Fibroblast of skin of right quadriceps (primary cell): ENCODE measurements at regions not wholly inside any gene's neighbourhood (a gene's known extent, or its start where the extent isn't known, plus 50 kb on each side); places are given as distances from the start of the nearest gene placed in this dataset.

ENCODE experiments used
- DNase-seq: peaks from one replicate; pipeline ENCODE4 v3.0.0-alpha.2; 2013

DNA sequence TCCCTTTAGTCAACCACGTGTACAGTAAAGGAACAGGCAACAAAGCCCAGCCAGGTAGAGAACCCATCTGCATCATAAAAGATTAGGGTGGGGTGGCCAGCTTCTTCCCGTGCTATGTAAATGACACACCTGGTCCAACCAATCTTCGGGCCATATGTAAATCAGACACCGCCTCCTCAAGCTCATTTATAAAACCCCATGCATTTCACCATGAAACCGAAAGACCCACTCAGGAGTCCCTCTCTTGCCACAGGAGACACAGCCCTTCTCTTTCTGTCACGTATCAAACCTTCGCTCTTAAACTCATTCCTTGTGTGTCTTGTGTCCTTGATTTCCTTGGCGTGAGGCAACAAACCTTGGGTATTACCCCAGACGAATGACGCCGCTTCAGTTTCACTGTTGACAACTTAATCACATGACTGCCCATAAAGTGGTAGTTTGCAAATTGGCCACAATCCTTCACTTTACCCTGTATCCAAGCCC, 59.8 kb upstream of the TBPL2 start:
- no peak for DNase-seq

DNA sequence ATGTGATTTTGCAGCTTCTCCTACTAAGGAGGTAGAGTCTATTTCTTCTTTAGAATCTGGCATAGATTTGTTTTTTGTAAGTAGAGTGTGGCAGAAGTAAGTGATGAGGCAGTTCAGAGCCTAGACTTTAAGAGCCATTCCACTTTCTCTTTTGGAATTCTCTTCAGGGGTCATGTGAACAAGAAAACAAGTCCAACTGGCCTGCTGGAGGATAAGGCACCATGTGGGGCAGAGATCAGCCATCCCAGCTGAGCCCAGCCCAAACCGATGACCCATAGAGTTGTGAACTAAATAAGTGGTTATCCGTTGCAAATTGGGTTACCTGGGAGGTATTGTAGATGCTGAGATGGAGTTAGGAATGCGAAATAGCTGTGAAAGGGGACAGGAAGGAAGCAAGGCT, 60.3 kb upstream of the TBPL2 start:
- DNase-seq = no peak

DNA sequence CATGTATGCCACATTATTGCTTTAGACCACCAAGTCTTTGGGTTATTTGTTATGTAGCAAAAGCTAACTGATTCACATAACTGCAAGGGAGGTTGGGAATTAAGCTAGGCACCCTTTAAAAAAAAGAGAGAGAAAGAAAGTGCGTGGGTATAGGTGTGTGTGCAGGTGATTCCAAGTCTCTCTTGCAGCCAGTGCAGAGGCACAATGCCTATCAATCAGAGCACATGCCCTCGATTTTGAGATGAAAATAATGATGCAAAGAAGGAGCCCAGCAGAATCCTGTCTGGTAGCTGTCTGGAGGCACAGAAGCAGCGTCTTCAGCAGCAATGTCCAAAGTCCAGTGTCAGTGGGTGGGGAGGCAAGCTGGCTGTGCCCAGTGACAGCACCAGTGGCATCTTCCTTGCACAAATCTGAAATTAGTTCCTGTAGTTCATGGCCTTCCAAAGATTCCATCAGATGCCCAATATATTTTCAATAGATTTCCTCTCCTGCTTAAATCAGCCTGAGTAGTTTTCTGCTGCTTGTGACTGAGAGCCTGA, 62.4 kb upstream of the TBPL2 start:
- DNase-seq = no peak

DNA sequence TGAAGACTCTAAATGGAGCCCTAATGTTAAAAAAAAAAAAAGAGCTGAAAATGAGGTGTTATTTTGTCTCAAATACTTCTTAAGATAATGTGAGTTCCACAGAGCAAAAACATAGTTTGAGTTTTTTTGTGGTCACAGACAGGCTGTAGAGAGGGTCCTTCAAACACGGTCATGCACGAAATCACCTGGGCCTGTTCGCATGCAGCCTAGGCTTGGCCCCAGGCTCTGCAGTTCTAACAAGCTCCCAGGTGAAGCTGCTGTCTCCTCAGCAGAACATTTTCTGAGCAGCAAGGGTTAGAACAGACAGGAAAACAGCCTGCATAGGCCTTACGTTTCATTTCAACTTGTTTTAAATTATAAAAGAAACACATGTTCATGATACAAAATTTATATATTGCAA, 65.4 kb upstream of the TBPL2 start:
- DNase-seq = no peak

DNA sequence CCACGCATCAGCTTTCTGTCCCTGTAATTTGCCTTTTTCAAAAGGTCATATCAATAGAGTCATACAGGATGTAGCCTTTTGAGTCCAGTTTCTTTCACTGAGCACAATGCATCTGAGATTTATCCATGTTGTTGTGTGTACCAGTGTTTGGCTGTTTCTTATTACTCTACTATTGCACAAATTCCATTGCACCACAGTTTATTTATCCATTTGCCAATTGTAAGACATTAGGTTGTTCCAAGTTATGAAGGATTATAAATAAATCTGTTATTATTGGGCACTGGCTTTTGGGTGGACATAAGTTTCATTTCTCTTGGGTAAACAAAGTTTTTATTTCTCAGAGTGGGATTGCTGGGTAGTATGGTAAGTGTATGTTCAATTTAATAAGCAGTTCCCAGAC, 68.3 kb upstream of the TBPL2 start:
- DNase-seq = no peak

DNA sequence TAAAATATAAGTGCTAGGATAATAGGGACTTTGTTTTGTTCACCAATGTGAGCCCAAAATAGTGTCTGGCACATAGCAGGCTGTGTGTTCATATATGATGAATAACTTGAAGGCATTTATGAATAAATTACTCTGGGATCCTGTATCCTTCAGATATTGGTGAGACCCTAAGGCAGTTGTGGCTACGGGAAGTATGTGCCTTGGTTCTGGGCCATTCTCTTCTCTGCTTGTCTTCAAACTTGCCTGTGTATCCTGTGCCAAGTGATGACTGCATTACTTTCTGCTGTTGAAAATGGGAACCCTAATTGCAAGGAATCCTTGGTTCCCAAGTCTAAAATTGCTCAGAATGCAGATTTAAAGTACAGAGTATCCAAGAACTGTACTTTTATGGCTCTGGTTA, 67.6 kb upstream of the KTN1 start:
- peak; percentile 46 for DNase-seq

DNA sequence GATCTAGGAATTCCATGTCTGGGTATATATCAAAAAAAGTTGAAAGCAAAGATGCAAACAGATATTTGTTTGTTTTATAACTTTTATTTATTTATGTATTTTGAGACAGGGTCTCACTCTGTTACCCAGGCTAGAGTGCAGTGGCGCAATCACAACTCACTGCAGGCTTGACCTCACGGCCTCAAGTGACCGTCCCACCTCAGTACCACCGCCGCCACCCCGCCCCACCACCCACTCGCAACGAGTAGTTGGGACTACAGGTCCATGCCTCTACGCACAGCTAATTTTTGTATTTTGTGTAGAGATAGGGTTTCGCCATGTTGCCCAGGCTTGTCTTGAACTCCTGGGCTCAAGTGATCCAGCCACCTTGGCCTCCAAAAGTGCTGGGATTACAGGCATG, 66.5 kb upstream of the KTN1 start:
- DNase-seq = no peak

DNA sequence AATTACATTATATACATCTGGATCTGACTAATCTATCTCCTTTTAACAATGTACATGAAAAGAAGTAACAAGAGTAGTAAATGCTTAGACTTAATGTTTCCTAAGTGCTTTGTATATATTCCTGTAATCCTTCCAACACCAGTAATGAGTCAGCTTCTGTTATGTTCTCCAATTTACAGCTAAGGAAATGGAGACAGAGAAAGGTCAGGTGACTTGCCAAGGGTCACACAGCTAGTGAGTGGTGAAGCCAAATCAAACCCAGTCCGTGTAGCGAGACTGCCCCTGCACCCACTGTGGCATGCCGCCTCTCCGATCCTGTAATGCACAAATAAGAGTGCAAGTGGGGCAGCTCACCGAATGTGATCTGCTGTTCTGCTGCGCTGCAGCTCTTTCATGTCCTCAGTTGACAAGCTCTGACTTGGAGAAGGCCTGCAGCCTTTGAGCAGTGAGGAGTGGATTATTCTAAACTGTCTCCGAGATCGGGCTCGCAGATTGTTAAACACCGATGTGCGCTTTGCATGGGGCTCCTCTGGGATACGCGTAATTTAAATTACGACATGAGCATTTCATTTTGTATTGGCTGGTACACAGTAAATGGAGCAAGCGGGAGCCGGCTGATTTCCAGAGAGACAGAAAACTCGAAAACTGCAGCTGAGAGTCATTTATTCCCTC, 65.1 kb upstream of the KTN1 start:
- DNase-seq = peak; percentile 86

DNA sequence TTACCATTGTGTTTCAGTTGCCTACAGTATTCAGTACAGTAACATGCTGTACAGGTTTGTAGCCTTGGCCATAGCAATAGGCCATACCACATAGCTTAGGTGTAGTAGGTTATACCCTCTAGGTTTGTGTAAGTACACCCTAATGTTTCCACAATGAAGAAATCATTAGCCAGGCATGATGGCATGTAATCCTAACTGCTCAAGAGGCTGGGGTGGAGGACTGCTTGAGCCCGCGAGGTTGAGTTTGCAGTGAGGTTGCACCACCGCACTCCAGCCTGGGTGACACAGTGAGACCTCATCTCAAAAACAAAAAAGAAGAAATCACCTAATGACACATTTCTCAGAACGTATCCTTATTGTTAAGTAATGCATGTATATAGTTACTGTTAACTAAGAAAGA, 63.2 kb upstream of the KTN1 start:
- no peak for DNase-seq

DNA sequence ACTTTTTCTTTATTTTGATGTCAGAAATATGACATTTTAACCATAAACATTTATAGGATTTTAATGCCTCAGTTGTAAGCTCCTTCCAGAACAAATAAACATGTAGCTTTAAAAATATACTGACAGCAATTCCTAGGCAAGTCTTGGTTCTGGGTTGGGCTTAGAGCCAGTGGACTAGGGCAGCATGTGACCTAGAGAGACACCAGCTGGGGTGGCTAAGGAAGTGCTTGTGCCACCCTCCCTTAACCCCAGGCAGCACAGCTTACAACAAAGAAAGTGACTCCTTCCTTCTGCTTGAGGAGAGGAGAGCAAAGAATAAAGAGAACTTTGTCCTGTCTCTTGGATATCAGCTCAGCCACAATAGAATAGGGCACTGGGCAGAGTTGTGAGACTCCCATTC, 61.6 kb upstream of the KTN1 start:
- DNase-seq = no peak

DNA sequence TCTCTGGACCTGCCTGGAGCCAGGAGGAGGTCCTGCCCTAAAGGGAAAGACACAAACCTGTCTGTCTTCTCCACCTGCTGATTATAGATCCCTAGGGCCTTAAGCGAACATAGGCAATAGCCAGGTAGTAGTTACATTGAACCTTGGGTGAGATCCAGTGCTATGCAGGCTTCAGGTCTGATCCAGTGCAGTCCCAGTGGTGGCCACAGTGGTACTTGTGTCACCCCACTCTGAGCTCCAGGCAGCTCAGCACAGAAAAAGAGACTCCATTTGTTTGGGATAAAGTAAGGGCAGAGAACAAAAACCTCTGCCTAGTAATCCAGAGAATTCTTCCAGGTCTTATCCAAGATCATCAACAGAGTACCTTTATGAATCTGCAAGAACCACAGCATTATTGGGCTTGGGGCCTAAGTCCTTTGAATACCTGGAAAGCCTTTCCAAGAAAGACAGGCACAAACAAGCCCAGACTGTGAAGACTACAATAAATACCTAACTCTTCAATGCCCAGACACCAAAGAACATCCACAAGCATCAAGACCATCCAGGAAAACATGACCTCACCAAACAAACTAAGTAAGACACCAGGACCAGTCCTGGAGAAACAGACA, 60.4 kb upstream of the KTN1 start:
- DNase-seq = no peak

DNA sequence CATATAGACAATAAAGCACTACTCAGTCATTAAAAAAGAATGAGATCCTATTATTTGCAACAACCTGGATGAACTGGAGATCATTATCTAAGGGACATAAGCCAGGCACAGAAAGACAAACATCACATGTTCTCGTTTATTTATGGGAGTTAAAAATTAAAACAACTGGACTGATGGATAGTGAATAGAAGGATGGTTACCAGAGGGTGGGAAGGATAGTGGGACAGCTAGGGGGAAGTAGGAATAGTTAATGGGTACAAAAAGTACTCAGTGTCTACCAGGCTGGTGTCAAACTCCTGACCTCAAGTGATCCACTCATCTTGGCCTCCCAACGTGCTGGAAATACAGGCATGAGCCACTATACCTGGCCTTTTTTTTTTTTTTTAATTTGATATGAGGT, 56.7 kb upstream of the KTN1 start:
- DNase-seq = no peak
